ENCODE measurements at regions not wholly inside any gene's neighbourhood (a gene's known extent, or its start where the extent isn't known, plus 50 kb on each side); places are given as distances from the start of the nearest gene placed in this dataset.
A peak's percentile ranks its signal among the peaks of the same experiment; 100 is the strongest.
"Not testable (repeated sequence)": the region's sequence is repeated elsewhere in the genome, so short reads cannot be mapped to it uniquely, and the experiment has no call there.

- not testable (repeated sequence) for DNase-seq
Measured at GRCh38 chr11:14573539-14574057, 53.4 kb upstream of the PSMA1 start.

DNA sequence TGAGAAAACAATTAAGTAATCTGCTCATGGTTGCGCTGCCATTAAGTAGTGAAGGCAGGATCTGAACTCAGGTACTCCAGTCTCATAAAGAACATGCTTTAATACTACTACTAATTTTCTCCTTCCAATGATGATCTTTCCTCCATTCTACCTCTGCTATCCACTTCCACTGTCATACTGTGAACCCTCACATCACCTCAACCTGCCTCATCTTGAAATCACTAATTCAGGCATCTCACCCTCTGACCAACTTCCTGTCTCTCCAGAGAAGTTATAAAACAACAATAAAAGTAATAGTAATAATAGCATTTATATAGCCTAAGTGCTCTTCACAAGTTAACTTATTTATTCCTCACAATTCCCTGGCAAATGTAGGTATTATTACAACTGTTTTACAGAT is 57.1 kb upstream of the PSMA1 start:
- DNase-seq: no peak

GRCh38 chr11:14577835-14578529 is 57.8 kb upstream of the PSMA1 start:
- DNase-seq: no peak

DNA sequence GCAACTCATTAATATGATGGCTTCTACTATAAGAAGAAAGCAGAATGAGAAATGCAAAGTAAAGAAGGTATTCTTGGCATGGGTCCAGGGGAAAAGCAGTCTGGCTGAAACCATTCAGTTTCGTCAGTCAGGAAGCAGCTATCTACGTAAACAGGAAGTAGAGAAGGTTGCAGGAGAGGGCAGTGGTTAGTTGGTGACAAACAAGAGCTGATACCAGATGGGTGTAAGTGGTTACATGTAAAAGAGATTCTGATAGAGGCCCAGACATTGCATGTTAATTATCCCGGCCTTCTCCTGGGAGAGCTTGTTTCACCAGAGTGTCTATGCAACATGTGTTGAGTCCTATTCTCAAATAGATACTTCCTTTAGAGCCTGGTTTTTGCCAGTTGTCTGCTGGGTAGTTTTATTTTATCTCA is 58.4 kb upstream of the PSMA1 start:
- peak; percentile 41 for DNase-seq

GRCh38 chr11:14579646-14580045 is 59.5 kb upstream of the PSMA1 start:
- no peak for DNase-seq

DNA sequence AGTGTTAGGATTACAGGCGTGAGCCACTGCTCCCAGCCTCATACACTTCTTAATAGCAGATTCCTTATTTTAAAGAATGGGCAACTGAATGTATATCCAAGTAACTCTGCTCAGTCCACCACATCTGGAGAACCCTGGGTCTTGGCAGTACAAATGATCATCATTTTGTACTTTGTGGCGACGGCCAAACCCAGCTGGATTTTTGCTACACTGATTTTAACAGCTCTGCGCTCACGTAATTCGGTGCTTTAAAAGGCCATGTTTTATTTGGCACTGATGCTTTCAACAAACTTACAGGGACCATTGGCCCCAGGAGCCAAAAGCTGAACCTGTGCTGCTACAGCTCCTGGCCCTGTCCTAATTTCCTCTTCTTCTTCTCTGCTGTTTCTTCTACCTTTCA is 60.8 kb upstream of the PDE3B start:
- DNase-seq: no peak

GRCh38 chr11:14583252-14584034 is 60.2 kb upstream of the PDE3B start:
- DNase-seq: no peak

DNA sequence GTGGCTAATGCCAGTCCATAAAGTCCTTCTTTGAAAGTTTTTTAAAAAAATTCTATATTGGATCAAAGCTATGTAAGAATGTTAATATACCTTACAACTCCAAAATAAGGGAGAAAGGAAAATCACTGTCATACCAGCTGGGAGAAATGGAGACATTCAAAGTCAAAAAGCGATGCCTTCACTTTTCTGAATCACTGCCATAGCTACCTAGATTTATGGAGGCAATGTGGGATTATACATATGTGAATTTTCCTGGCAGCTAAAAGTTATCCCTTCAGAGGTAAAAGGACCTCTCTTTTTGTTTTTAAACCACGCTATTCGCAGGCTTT is 59.6 kb upstream of the PDE3B start:
- DNase-seq: no peak

- DNase-seq: no peak
Measured at GRCh38 chr11:14584595-14584994, 59.0 kb upstream of the PDE3B start.

GRCh38 chr11:14585438-14585837 is 58.2 kb upstream of the PDE3B start:
- DNase-seq: no peak

GRCh38 chr11:14587258-14587657 is 56.3 kb upstream of the PDE3B start:
- no peak for DNase-seq

GRCh38 chr11:14588681-14589080 is 54.9 kb upstream of the PDE3B start:
- DNase-seq: no peak

GRCh38 chr11:14589421-14589820 is 54.2 kb upstream of the PDE3B start:
- DNase-seq: no peak

DNA sequence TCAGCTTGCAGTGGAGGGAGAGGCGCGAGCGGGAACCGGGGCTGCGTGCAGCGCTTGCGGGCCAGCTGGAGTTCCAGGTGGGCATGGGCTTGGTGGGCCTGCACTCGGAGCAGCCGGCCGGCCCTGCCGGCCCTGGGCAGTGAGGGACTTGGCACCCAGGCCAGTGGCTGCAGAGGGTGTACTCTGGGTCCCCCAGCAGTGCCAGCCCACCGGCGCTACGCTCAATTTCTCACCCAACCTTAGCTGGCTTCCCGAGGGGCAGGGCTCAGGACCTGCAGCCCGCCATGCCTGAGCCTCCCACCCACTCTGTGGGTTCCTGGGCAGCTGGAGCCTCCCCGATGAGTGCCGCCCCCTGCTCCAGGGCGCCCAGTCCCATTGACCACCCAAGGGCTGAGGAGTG is 52.6 kb upstream of the PDE3B start:
- not testable (repeated sequence) for DNase-seq

DNA sequence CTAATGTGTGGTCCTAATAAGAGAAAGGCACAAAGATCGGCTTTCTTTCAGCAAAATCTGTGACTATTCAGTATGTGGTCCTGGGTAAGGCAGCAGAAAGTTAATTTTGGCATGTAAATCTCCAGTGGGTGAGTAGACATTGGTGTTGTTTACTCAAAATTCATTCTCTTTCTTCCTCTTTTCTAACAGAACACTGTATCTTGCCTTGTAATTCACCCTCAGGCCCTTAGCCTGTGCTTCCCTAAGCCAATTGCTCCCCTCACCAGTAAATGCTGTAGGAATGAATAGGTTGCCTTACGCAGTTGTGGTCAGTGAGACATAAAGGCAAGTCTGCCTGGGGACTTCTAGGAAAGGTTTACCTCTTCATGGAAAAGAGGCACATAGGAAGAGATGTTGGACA is 49.9 kb upstream of the PDE3B start:
- no peak for DNase-seq
